Tibial artery (tissue), 4 donors: ENCODE measurements at regions not wholly inside any gene's neighbourhood (a gene's known extent, or its start where the extent isn't known, plus 50 kb on each side); places are given as distances from the start of the nearest gene placed in this dataset.
"Not testable (repeated sequence)": the region's sequence is repeated elsewhere in the genome, so short reads cannot be mapped to it uniquely, and the experiment has no call there.

Experiments
- DNase-seq, 2 donors: peaks; one replicate each; pipeline ENCODE4 v3.0.0-alpha.2; 2019
- H3K27ac ChIP-seq, 2 donors: fragments of 200-600 bp; sonication (generic) in 1 of 2; 1 replicate in 1 of 2; 2 replicates in 1 of 2; pipeline ENCODE4 v1.5.1; 2018 to 2019; ENCODE audit warnings: mild to moderate bottlenecking in 1 of 2
- H3K27me3 ChIP-seq, 2 donors: fragments of 200-600 bp; sonication (generic) in 1 of 2; one replicate each; pipeline versions ENCODE4 v1.5.1 to v1.6.0; 2016 to 2019
- H3K36me3 ChIP-seq, 3 donors: fragments of 200-600 bp; sonication (generic) in 2 of 3; one replicate each; pipeline ENCODE4 v1.5.1; 2016 to 2019; ENCODE audit warnings: mild to moderate bottlenecking in 2 of 3
- H3K4me1 ChIP-seq, 4 donors: fragments of 200-600 bp; sonication (generic) in 2 of 4; 1 replicate in 3 of 4; 2 replicates in 1 of 4; pipeline ENCODE4 v1.5.1; 2016 to 2019
- H3K4me3 ChIP-seq, 2 donors: fragments of 200-600 bp; sonication (generic) in 1 of 2; 1 replicate in 1 of 2; 2 replicates in 1 of 2; pipeline ENCODE4 v1.5.1; 2018 to 2019; ENCODE audit warnings: mild to moderate bottlenecking in 2 of 2
- H3K9me3 ChIP-seq, 3 donors: fragments of 200-600 bp; sonication (generic) in 1 of 3; one replicate each; pipeline ENCODE4 v1.5.1; 2016 to 2019
- CTCF ChIP-seq, 2 experiments: fragments of 200-600 bp in 1 of 2; fragments of 450-650 bp in 1 of 2; IDR thresholded peaks; one replicate each; pipeline ENCODE4 v1.5.1; 2017 to 2019; ENCODE audit warnings: antibody characterized with exemption in 2 of 2, mild to moderate bottlenecking in 1 of 2, moderate library complexity in 1 of 2
- intact Hi-C: fragments of 100-400 bp; cut with DNase I; formaldehyde crosslinking; loops from one replicate; pipeline ENCODE4 v1.15.0; 2023; ENCODE audit warnings: low total_unique reads

- Histone ChIP-seq H3K4me1 (no peaks in the 10 kb centered on the region), H3K4me3 (no peak overlapping the region), H3K27me3 (no peaks in the 10 kb centered on the region), H3K27ac (no peak overlapping the region), H3K36me3 (no peaks in the 10 kb centered on the region), H3K9me3 (peaks cover 0 to 10% (median 0%) of the 10 kb centered on the region in 3 donors)
- intact Hi-C loops, result no loop called here
- no peak for TF ChIP-seq CTCF (IDR thresholded peaks at IDR 0.05)
- DNase-seq, result no peak
Measured at GRCh38 chr4:10853196-10853595, 168.6 kb upstream of the CLNK start.

DNA sequence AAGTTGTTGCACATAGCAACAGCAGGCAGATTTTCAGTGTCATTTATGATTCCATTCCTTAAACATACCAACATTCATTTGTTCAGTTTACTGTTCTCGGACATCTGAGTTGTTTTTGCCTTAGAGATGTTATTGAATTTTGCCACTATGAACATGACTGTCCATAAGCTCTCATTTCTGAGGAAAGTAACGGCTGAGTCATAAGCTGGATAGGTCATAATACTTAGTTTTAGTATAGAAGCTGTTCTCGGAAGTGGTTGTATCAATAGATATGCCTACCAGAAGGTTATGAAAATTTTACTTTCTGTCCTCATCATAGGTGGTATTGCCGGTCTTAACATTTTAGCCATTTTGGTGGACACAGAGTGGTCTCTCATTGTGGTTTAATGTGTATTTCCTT is 157.1 kb upstream of the CLNK start:
- Histone ChIP-seq H3K27me3 (no peaks in the 10 kb centered on the region), H3K9me3 (no peaks in the 10 kb centered on the region), H3K4me1 (no peaks in the 10 kb centered on the region), H3K27ac (no peak overlapping the region), H3K36me3 (no peaks in the 10 kb centered on the region), H3K4me3 (no peak overlapping the region)
- no peak for DNase-seq
- intact Hi-C loops, result no loop called here
- no peak for TF ChIP-seq CTCF (IDR thresholded peaks at IDR 0.05)

- TF ChIP-seq CTCF (IDR thresholded peaks at IDR 0.05), result no peak
- no peak overlapping the region for H3K27ac ChIP-seq
- DNase-seq, result no peak
- H3K4me1 ChIP-seq, result no peaks in the 10 kb centered on the region
- no peaks in the 10 kb centered on the region for H3K27me3 ChIP-seq
- no peak overlapping the region for H3K4me3 ChIP-seq
- no peaks in the 10 kb centered on the region for H3K36me3 ChIP-seq
- intact Hi-C loops, result no loop called here
- H3K9me3 ChIP-seq, result no peaks in the 10 kb centered on the region
Measured at GRCh38 chr4:10837151-10837550, 152.6 kb upstream of the CLNK start.

GRCh38 chr4:10832806-10833628 is 148.4 kb upstream of the CLNK start:
- no peak overlapping the region for H3K27ac ChIP-seq
- DNase-seq, result no peak
- TF ChIP-seq CTCF (IDR thresholded peaks at IDR 0.05), result no peak
- intact Hi-C loops, result no loop called here
- H3K9me3 ChIP-seq, result no peaks in the 10 kb centered on the region
- H3K4me1 ChIP-seq, result no peaks in the 10 kb centered on the region
- no peaks in the 10 kb centered on the region for H3K27me3 ChIP-seq
- H3K36me3 ChIP-seq, result no peaks in the 10 kb centered on the region
- no peak overlapping the region for H3K4me3 ChIP-seq

DNA sequence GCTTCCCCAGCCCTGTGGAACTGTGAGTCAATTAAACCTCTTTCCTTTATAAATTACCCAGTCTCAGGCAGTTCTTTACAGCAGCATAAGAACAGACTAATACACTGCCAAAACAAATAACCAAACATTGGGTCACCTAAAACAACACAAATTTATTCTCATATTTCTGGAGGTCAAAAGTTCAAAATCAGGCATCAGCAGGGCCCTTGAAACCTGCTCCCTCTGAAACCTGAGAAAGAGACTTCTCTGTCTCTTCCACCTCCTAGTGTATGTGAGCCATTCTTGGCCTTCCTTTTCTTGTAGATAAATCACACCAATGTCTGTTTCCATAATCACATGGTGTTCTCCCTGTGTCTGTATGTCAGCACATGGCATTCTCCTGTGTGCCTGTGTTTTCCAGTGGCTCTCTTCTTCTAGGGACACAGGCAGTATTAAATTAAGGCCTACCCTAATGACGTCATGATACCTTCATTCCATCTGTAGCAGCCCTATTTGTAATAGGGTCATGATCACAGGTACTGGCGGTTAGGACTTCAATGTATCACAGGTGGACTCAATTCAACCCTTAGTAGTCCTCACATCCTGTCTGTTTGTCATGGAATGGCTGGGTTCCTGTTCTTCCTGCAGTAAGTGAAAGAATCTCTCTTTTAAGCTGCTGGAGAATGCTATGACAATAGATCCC is 147.3 kb upstream of the CLNK start:
- Histone ChIP-seq H3K27ac (no peak overlapping the region), H3K27me3 (no peaks in the 10 kb centered on the region), H3K36me3 (no peaks in the 10 kb centered on the region), H3K9me3 (no peaks in the 10 kb centered on the region), H3K4me3 (no peak overlapping the region), H3K4me1 (no peaks in the 10 kb centered on the region)
- DNase-seq, result no peak
- TF ChIP-seq CTCF (IDR thresholded peaks at IDR 0.05), result no peak
- intact Hi-C loops, result no loop called here

DNA sequence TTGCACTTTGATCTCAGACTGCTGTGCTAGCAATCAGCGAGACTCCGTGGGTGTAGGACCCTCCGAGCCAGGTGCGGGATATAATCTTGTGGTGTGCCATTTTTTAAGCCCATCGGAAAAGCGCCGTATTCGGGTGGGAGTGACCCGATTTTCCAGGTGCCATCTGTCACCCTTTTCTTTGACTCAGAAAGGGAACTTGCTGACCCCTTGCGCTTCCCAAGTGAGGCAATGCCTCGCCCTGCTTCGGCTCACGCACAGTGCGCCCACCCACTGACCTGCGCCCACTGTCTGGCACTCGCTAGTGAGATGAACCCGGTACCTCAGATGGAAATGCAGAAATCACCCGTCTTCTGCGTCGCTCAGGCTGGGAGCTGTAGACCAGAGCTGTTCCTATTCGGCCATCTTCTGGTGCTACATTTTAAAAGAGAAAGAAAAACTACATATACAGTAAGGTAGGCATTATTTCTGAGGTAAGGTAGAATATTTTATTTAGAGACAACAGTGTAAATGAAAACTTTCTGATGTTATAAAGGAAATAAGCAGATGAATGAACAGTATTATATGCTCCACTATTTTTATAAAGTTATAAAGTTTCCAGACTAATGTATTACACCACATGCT is 144.5 kb upstream of the CLNK start:
- intact Hi-C loops, result not testable (repeated sequence)

More for the DNA sequence above, 144.5 kb upstream of the CLNK start:
- not testable (repeated sequence) for H3K27ac ChIP-seq, DNase-seq, H3K4me3 ChIP-seq, H3K4me1 ChIP-seq, H3K9me3 ChIP-seq, H3K27me3 ChIP-seq, H3K36me3 ChIP-seq
